Lower leg skin (tissue), 3 donors: ENCODE measurements at regions not wholly inside any gene's neighbourhood (a gene's known extent, or its start where the extent isn't known, plus 50 kb on each side); places are given as distances from the start of the nearest gene placed in this dataset.

Experiments
- POLR2A ChIP-seq, 2 donors: fragments of 450-650 bp; IDR thresholded peaks; one replicate each; pipeline ENCODE4 v1.6.1; 2016 to 2017; ENCODE audit warnings: antibody characterized with exemption in 2 of 2, mild to moderate bottlenecking in 1 of 2, moderate library complexity in 1 of 2
- TF ChIP-seq, protein P1 (sequence below), 3 donors: fragments of 450-650 bp; IDR thresholded peaks; one replicate each; pipeline ENCODE4 v1.5.1; 2016; ENCODE audit warnings: antibody characterized with exemption in 3 of 3, mild to moderate bottlenecking in 3 of 3, moderate library complexity in 2 of 3

DNA sequence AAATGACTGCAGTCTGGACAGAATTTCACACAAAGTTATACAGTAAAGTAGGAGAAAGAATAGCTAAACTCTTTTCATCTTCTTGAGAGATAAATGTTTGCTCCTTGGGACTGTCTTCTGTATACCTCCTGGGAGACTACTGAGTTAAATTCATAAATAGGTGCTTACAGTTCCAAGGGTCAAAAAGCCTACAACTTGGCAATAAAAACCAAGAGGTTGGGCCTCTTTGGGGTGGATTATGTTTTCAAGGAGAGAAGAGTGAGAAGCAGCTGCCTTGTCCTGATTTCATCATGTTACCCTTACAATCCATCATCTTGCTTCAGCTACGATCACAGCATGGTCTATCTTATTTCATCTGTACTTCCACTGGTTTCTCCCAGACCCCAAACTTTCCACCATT, 213.2 kb upstream of the RPS23 start:
- TF ChIP-seq POLR2A (IDR thresholded peaks at IDR 0.05): no peak
- TF ChIP-seq, protein P1, sequence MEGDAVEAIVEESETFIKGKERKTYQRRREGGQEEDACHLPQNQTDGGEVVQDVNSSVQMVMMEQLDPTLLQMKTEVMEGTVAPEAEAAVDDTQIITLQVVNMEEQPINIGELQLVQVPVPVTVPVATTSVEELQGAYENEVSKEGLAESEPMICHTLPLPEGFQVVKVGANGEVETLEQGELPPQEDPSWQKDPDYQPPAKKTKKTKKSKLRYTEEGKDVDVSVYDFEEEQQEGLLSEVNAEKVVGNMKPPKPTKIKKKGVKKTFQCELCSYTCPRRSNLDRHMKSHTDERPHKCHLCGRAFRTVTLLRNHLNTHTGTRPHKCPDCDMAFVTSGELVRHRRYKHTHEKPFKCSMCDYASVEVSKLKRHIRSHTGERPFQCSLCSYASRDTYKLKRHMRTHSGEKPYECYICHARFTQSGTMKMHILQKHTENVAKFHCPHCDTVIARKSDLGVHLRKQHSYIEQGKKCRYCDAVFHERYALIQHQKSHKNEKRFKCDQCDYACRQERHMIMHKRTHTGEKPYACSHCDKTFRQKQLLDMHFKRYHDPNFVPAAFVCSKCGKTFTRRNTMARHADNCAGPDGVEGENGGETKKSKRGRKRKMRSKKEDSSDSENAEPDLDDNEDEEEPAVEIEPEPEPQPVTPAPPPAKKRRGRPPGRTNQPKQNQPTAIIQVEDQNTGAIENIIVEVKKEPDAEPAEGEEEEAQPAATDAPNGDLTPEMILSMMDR (IDR thresholded peaks at IDR 0.05): no peak
